Activated CD8-positive, alpha-beta memory T cell treated with anti-CD3 and anti-CD28 coated beads, Interleukin-2, amount 50 U/mL, for 24 hours (primary cell): ENCODE measurements at regions not wholly inside any gene's neighbourhood (a gene's known extent, or its start where the extent isn't known, plus 50 kb on each side); places are given as distances from the start of the nearest gene placed in this dataset.

Experiments used
- DNase-seq: peaks from one replicate; pipeline ENCODE4 v3.0.0-alpha.2; 2020; ENCODE audit errors: extremely low read depth

- DNase-seq, result no peak
Observed at GRCh38 chr13:72004246-72004645, 137.2 kb upstream of the DACH1 start.

DNA sequence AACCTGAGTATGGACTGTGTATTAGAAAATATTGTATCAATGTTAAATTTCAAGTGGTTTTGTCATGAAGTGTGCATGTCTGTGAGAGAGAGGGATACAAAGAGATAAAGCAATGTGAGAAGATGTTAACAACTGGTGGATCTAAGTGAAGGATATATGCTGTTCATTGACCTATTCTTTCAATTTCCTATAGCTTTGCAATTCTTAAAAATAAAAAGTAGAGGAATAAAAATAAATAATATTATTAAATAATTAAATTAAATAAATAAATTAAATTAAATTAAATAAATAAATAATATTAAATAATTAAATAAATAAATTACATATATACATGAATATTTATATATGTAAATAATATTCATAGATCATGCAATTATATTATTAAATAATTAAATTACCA, 131.2 kb upstream of the DACH1 start:
- DNase-seq, result no peak

- no peak for DNase-seq
Observed at GRCh38 chr13:71979616-71980015, 112.6 kb upstream of the DACH1 start.

DNA sequence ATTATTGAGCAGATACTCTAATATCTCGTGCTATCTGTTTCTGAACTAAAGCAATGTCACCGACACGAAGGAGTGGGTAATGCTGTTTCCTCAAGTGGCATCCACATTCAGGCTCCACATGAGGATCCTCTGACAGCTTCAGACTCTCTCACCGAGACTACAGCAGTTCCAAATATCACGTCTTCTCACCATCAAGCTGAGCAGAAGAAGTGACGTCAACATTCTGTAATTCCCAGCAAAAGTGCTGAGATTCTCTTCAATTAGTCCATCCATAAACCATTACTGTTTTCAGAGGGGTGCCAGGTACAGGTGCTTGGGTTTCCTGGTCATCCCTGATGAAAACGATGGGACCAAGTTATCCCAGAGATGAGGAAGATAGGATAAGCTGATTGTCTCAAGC, 110.0 kb upstream of the DACH1 start:
- DNase-seq, result no peak

DNA sequence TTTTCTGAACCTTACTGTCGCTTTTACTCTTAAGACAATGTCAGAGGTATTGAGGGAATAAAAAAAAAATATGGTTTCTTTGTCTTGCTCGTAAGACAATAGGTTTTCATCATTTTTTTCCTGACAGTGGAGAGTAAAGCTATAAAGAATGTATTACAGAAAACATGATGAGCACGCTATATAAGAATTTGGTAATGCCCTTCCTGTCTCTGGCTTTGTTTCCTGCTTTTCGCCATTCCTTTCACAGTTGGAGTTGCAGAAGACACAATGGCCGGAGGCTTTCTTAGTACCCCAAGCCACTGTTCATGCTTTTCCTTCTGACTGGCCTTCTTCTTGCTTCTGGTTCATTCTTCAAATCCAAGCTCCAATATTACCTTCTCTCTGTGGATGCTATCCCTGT, 101.0 kb upstream of the DACH1 start:
- no peak for DNase-seq

GRCh38 chr13:71964491-71965100, 97.6 kb upstream of the DACH1 start:
- DNase-seq, result no peak

- DNase-seq, result no peak
Observed at GRCh38 chr13:71962735-71963134, 95.7 kb upstream of the DACH1 start.

- DNase-seq, result no peak
Observed at GRCh38 chr13:71962126-71962525, 95.1 kb upstream of the DACH1 start.

GRCh38 chr13:71949441-71949840, 82.4 kb upstream of the DACH1 start:
- DNase-seq, result no peak

DNA sequence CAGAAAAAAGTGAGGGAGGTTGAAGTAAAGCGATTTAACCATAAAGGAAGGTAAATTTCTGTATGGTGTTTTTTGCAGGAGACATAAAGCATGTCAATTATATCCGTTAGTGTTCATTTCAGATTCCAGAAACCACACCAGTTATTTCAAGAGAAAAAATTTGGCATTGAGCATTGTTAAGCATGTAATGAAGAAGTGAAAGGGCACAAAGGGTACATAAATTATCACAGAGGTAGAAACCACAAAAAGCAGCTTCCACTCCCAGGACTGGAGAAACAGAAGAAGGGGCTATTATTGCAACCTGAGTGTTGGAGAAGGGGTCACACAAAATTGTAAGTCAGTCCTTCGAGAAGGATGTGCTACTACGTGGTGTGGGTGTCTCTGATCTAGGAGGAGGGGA, 72.2 kb upstream of the DACH1 start:
- DNase-seq, result no peak

DNA sequence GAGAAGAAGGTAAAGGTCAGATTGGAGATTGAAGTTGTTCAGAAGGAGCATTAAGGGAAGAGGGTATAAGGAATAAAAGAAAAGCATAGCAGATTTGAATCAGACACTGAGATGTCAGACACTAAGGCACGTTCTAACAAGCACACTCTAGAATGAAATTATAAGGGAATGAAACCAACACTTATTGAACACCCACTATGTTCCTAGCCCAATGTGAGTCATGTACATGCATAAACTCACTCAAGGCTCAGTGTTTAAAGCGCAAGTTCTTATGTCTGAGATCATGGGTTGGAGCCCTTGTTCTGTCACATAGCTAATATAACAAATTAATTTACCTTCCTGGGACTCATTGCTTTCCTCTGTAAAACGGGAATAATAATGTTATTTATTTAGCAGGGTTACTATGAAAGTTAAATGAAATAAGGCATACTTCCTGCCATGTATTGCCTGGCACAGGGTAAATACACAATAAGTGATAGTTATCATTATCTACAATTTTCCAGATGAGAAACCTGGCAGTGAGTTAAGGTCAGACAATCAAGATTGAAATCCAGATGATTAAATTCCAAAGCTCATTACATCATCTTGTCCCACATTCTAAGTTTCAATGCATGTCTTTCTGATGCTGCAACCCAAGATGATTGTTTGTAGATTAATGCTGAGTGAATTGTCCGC, 68.3 kb upstream of the DACH1 start:
- DNase-seq, result no peak

DNA sequence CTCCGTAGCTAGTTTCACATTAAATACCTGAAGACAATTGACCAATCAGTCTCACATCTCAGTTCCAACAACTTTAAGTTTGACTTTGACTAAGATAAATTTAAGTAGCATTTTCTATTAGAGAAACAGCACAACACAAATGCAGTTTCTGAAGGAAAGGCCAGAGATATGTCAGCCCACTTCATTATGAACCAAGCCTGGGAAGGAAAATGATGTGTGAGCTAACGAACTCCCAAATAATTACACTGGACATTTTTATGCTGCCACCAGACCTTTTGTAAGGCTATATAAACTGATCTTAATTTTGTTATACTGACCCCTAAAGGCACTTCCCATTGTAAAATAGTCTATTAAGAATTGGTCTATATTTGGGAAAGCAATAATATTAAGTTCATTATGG, 57.9 kb upstream of the DACH1 start:
- DNase-seq, result no peak

- DNase-seq, result no peak
Observed at GRCh38 chr13:71922194-71922593, 55.2 kb upstream of the DACH1 start.
